Cerebellar nuclear complex (tissue), 1 donor: ENCODE measurements at regions not wholly inside any gene's neighbourhood (a gene's known extent, or its start where the extent isn't known, plus 50 kb on each side); places are given as distances from the start of the nearest gene placed in this dataset.

Experiments used
- DNase-seq, 2 experiments: peaks; one replicate each; lab custom pipeline; 2025; lab: John Stamatoyannopoulos, UW

GRCh38 chr7:123259759-123260158 lies 60.0 kb upstream of the SLC13A1 start:
- no peak for DNase-seq
